SK-N-SH (cell line): ENCODE measurements at regions not wholly inside any gene's neighbourhood (a gene's known extent, or its start where the extent isn't known, plus 50 kb on each side); places are given as distances from the start of the nearest gene placed in this dataset.

Experiments used
- CTCF ChIA-PET: fragments of 300-600, 350-600 bp; formaldehyde crosslinking; extraction: SDS; loops from one replicate; lab custom pipeline; 2021; lab: Yijun Ruan, JAX
- POLR2A ChIA-PET: fragments of 350-600 bp; sonication (Branson Sonifier 250); formaldehyde crosslinking; extraction: SDS; loops from one replicate; lab custom pipeline; 2020; ENCODE audit warnings: antibody characterized with exemption, inconsistent platforms; lab: Yijun Ruan, JAX
- DNase-seq: peaks from one replicate; pipeline ENCODE4 v3.0.0; 2012
- H2AFZ ChIP-seq: fragments of 200-600 bp; sonication (generic); 2 replicates; pipeline ENCODE4 v1.8.1; 2016; ENCODE audit warnings: antibody characterized with exemption, mild to moderate bottlenecking, low read depth
- H3F3A ChIP-seq: fragments of 200-600 bp; sonication (generic); replicated peaks from 2 replicates; pipeline ENCODE3; 2016; ENCODE audit warnings: antibody characterized with exemption, mild to moderate bottlenecking; ENCODE audit not compliant: insufficient read depth
- H3K27ac ChIP-seq, 2 experiments: fragments of 200-500 bp in 1 of 2; fragments of 200-600 bp in 1 of 2; sonication (Bioruptor generic) in 1 of 2; sonication (generic), shearing (Covaris generic) in 1 of 2; 2 replicates each; pipeline versions ENCODE4 v1.5.1 to v1.6.1; 2014 to 2016; ENCODE audit warnings: low read depth in 2 of 2, inconsistent platforms in 1 of 2, low read length in 1 of 2, mild to moderate bottlenecking in 1 of 2, mixed read lengths in 1 of 2
- H3K27me3 ChIP-seq: fragments of 200-600 bp; sonication (generic), shearing (Covaris generic); 2 replicates; pipeline ENCODE4 v1.6.1; 2016; ENCODE audit warnings: mixed run types; ENCODE audit not compliant: insufficient read depth
- H3K36me3 ChIP-seq, 2 experiments: fragments of 200-500 bp in 1 of 2; fragments of 200-600 bp in 1 of 2; sonication (Bioruptor generic) in 1 of 2; sonication (generic) in 1 of 2; replicated peaks in 1 of 2; 2 replicates each; pipeline versions ENCODE3 to v1.5.1; 2014 to 2016; ENCODE audit warnings: low read length in 1 of 2, mild to moderate bottlenecking in 1 of 2; ENCODE audit not compliant: insufficient read depth in 2 of 2, control insufficient read depth in 1 of 2
- H3K4me1 ChIP-seq, 2 experiments: fragments of 200-500 bp in 1 of 2; fragments of 200-600 bp in 1 of 2; sonication (Bioruptor generic) in 1 of 2; sonication (generic), shearing (Covaris generic) in 1 of 2; 2 replicates each; pipeline versions ENCODE4 v1.5.1 to v1.6.1; 2014 to 2016; ENCODE audit warnings: low read depth in 1 of 2, low read length in 1 of 2, mixed run types in 1 of 2; ENCODE audit not compliant: insufficient read depth in 2 of 2, control insufficient read depth in 1 of 2
- H3K4me2 ChIP-seq: fragments of 200-600 bp; sonication (generic), shearing (Covaris generic); 2 replicates; pipeline ENCODE4 v1.6.1; 2017; ENCODE audit warnings: mixed run types
- H3K4me3 ChIP-seq, 2 experiments: fragments of 200-500 bp in 1 of 2; fragments of 200-600 bp in 1 of 2; sonication (Bioruptor generic) in 1 of 2; sonication (generic), shearing (Covaris generic) in 1 of 2; 2 replicates each; pipeline versions ENCODE4 v1.5.1 to v1.8.1; 2014 to 2016; ENCODE audit warnings: low read depth in 2 of 2, inconsistent platforms in 1 of 2, low read length in 1 of 2, mild to moderate bottlenecking in 1 of 2, mixed read lengths in 1 of 2, moderate library complexity in 1 of 2
- H3K79me2 ChIP-seq: fragments of 200-600 bp; sonication (generic); 2 replicates; pipeline ENCODE4 v1.8.1; 2017; ENCODE audit warnings: mild to moderate bottlenecking; ENCODE audit not compliant: insufficient read depth
- H3K9ac ChIP-seq: fragments of 200-600 bp; sonication (generic); 2 replicates; pipeline ENCODE4 v1.6.1; 2017; ENCODE audit warnings: mixed run types
- H3K9me2 ChIP-seq: fragments of 200-600 bp; sonication (generic); 2 replicates; pipeline ENCODE4 v1.6.1; 2017; ENCODE audit warnings: mixed run types
- H3K9me3 ChIP-seq: fragments of 200-600 bp; sonication (generic); 2 replicates; pipeline ENCODE4 v1.6.1; 2017; ENCODE audit warnings: mixed run types, mild to moderate bottlenecking, moderate library complexity
- H4K20me1 ChIP-seq: fragments of 200-600 bp; sonication (generic); 2 replicates; pipeline ENCODE4 v1.6.1; 2017; ENCODE audit warnings: mild to moderate bottlenecking, mixed run types; ENCODE audit not compliant: insufficient read depth
- EP300 ChIP-seq, 2 experiments: IDR thresholded peaks; 2 replicates each; pipeline versions ENCODE4 v1.4.0 to v1.6.1; 2012; ENCODE audit warnings: borderline replicate concordance in 1 of 2, low read depth in 1 of 2, low read length in 1 of 2
- FOXJ3 ChIP-seq: sonication (generic); formaldehyde crosslinking; IDR thresholded peaks from 2 replicates; pipeline ENCODE4 v1.5.1; 2020; ENCODE audit warnings: mild to moderate bottlenecking, missing genetic modification reagents
- MXI1 ChIP-seq: IDR thresholded peaks from 2 replicates; pipeline ENCODE4 v1.6.1; 2012; ENCODE audit warnings: mild to moderate bottlenecking, low read depth, low read length, improper control_type of control experiment
- NRF1 ChIP-seq: IDR thresholded peaks from 2 replicates; pipeline ENCODE4 v1.6.1; 2012; ENCODE audit warnings: low read depth, mild to moderate bottlenecking, low read length
- RAD21 ChIP-seq: IDR thresholded peaks from 2 replicates; pipeline ENCODE4 v1.6.1; 2012; ENCODE audit warnings: mild to moderate bottlenecking, low read length
- REST ChIP-seq: IDR thresholded peaks from 2 replicates; pipeline ENCODE4 v1.6.1; 2012; ENCODE audit warnings: mild to moderate bottlenecking, low read depth, low read length, moderate library complexity
- RFX5 ChIP-seq: IDR thresholded peaks from 2 replicates; pipeline ENCODE4 v1.6.1; 2012; ENCODE audit warnings: mild to moderate bottlenecking, improper control_type of control experiment, low read length
- SIN3A ChIP-seq: IDR thresholded peaks from 2 replicates; pipeline ENCODE4 v1.6.1; 2012; ENCODE audit warnings: low read depth, mild to moderate bottlenecking, low read length, moderate library complexity, borderline replicate concordance
- TCF12 ChIP-seq: IDR thresholded peaks from 2 replicates; pipeline ENCODE4 v1.4.0; 2012
- TEAD4 ChIP-seq: IDR thresholded peaks from 2 replicates; pipeline ENCODE4 v1.4.0; 2012; ENCODE audit warnings: mild to moderate bottlenecking, borderline replicate concordance; ENCODE audit not compliant: insufficient read depth
- YY1 ChIP-seq: IDR thresholded peaks from 2 replicates; pipeline ENCODE4 v1.4.0; 2012; ENCODE audit warnings: low read depth, mild to moderate bottlenecking
- WGBS: methylation state at CpG from one replicate; pipeline ENCODE4 v1.1.6; 2017; ENCODE audit warnings: low lambda C conversion rate; 5-methylcytosine and 5-hydroxymethylcytosine counted together

GRCh38 chr12:28948685-28949084 lies 200.4 kb upstream of the FAR2 start:
- TF ChIP-seq FOXJ3 = no peak
- TF ChIP-seq MXI1 = no peak
- TF ChIP-seq SIN3A = no peak
- TF ChIP-seq REST = no peak
- TF ChIP-seq TEAD4 = no peak
- TF ChIP-seq EP300 (IDR thresholded peaks at IDR 0.05; ENCODE audit: borderline replicate concordance in 1 of 2, low read depth in 1 of 2, low read length in 1 of 2) = no peak
- TF ChIP-seq NRF1 = no peak
- TF ChIP-seq TCF12 = no peak
- TF ChIP-seq RFX5 = no peak
- TF ChIP-seq, all 33 proteins: peak for 0
- Histone ChIP-seq H2AFZ (no peak overlapping the region), H3K27me3 (no peaks in the 10 kb centered on the region), H3K79me2 (no peaks in the 10 kb centered on the region), H3K9me2 (no peaks in the 10 kb centered on the region), H3K4me1 (no peaks in the 10 kb centered on the region), H3K27ac (no peak overlapping the region), H3F3A (no peaks in the 10 kb centered on the region), H3K4me3 (no peak overlapping the region), H3K9me3 (no peaks in the 10 kb centered on the region), H3K36me3 (no peaks in the 10 kb centered on the region), H4K20me1 (no peaks in the 10 kb centered on the region), H3K9ac (no peak overlapping the region), H3K4me2 (no peak overlapping the region)
- no peak for DNase-seq
- ChIA-PET POLR2A (no interaction called here), CTCF (no interaction called here)
- WGBS = 46% methylated on average over 1 of the region's 1 CpG

- ChIA-PET CTCF (interaction anchor here (1.1 kb wide), 1 partner anchor 75 kb away, joined by 3 read pairs; no protein-coding TSS in a partner anchor), POLR2A (no interaction called here)
- H2AFZ ChIP-seq = no peak overlapping the region
- H3K27ac ChIP-seq = no peak overlapping the region
- no peaks in the 10 kb centered on the region for H3K9me2 ChIP-seq
- H3K9ac ChIP-seq = no peak overlapping the region
- H3K79me2 ChIP-seq = no peaks in the 10 kb centered on the region
- TF ChIP-seq RAD21 = no peak
- no peak for TF ChIP-seq YY1
- TF ChIP-seq REST = no peak
- H3K36me3 ChIP-seq = no peaks in the 10 kb centered on the region
- no peak for DNase-seq
- H3K9me3 ChIP-seq = no peaks in the 10 kb centered on the region
- no peaks in the 10 kb centered on the region for H3K4me1 ChIP-seq
- WGBS = 44% methylated on average over 1 of the region's 1 CpG
- H3K4me2 ChIP-seq = no peak overlapping the region
- H3K4me3 ChIP-seq = no peak overlapping the region
- no peaks in the 10 kb centered on the region for H3F3A ChIP-seq
- no peaks in the 10 kb centered on the region for H3K27me3 ChIP-seq
- no peaks in the 10 kb centered on the region for H4K20me1 ChIP-seq
Measured at GRCh38 chr12:28949184-28949583, 199.9 kb upstream of the FAR2 start.
